ENCODE measurements at regions not wholly inside any gene's neighbourhood (a gene's known extent, or its start where the extent isn't known, plus 50 kb on each side); places are given as distances from the start of the nearest gene placed in this dataset.

DNA sequence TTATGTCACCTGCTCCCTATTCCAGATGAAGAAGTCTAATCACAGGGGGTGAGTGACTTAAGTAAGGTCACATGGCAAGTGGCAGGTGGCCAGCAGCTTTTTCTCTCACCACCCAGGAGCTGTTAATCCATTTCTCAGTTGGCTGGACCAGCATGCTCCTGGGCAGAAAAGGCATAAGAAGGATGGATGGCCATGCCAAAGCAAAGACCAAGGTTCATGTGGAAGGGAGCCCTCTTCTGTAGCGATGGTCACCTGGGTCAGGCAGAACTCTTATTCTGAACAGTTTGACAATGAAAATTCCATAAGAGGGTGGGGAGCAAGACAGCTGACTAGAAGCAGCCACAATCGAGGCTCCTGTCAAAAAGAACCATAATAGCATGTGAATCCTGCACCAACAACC is 538.1 kb downstream of the SUCLA2 start:
- no peak overlapping the region for H3K4me2 ChIP-seq (ENCODE audit: low read depth, low read length, poor library complexity, severe bottlenecking)
- H3K9me3 ChIP-seq (ENCODE audit: insufficient read depth, low read length): no peaks in the 10 kb centered on the region
- H3K79me2 ChIP-seq (ENCODE audit: insufficient read depth, low read length): no peaks in the 10 kb centered on the region
- no peak overlapping the region for H3K27ac ChIP-seq (ENCODE audit: low read depth, low read length)
- H3K9me2 ChIP-seq (replicated peaks; ENCODE audit: insufficient read depth, low read length): no peaks in the 10 kb centered on the region
- TF ChIP-seq CTCF (IDR thresholded peaks at IDR 0.05; ENCODE audit: insufficient read depth, low read length, poor library complexity, severe bottlenecking) (no peak), EZH2phosphoT487 (conservative IDR thresholded peaks at IDR 0.05; ENCODE audit: low read length) (no peak)
- H3K27me3 ChIP-seq (ENCODE audit: low read length): no peaks in the 10 kb centered on the region
- H2AFZ ChIP-seq (ENCODE audit: low read depth, low read length, severe bottlenecking): no peak overlapping the region
- no peaks in the 10 kb centered on the region for H4K20me1 ChIP-seq (ENCODE audit: low read depth, low read length)
- H3F3A ChIP-seq (ENCODE audit: insufficient read depth): no peaks in the 10 kb centered on the region
- H3K36me3 ChIP-seq (ENCODE audit: low read length): no peaks in the 10 kb centered on the region
- H3K4me3 ChIP-seq (ENCODE audit: insufficient read depth, low read length, poor library complexity, severe bottlenecking): no peak overlapping the region
- no peak overlapping the region for H3K9ac ChIP-seq (ENCODE audit: low read length)

DNA sequence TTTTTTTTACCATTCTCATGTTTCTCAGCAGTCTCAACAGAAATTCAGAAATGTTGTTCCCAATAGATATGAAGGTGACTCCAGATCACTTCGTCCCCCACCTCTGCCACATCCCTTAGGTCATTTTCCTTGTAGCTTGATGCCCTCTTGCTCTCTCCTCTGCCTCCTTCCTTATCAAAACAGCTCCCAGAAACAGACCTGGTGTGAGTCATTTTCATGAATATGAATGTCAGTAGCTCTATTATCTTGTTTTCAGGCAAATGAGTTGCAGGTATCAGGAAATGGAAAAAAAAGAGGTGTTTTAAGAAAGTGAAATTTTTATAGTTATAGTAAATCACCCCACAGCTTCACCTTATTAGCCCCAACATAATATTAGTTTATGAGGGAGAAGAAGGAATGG is 539.3 kb downstream of the SUCLA2 start:
- Histone ChIP-seq H3K4me3 (ENCODE audit: insufficient read depth, low read length, poor library complexity, severe bottlenecking) (no peak overlapping the region), H3K9me3 (ENCODE audit: insufficient read depth, low read length) (no peaks in the 10 kb centered on the region), H3F3A (ENCODE audit: insufficient read depth) (no peaks in the 10 kb centered on the region), H3K4me2 (ENCODE audit: low read depth, low read length, poor library complexity, severe bottlenecking) (no peak overlapping the region), H3K9ac (ENCODE audit: low read length) (no peak overlapping the region), H3K27me3 (ENCODE audit: low read length) (no peaks in the 10 kb centered on the region), H3K79me2 (ENCODE audit: insufficient read depth, low read length) (no peaks in the 10 kb centered on the region), H4K20me1 (ENCODE audit: low read depth, low read length) (no peaks in the 10 kb centered on the region), H3K9me2 (replicated peaks; ENCODE audit: insufficient read depth, low read length) (no peaks in the 10 kb centered on the region), H3K27ac (ENCODE audit: low read depth, low read length) (no peak overlapping the region), H2AFZ (ENCODE audit: low read depth, low read length, severe bottlenecking) (no peak overlapping the region), H3K36me3 (ENCODE audit: low read length) (no peaks in the 10 kb centered on the region)
- TF ChIP-seq CTCF (IDR thresholded peaks at IDR 0.05; ENCODE audit: insufficient read depth, low read length, poor library complexity, severe bottlenecking) (no peak), EZH2phosphoT487 (conservative IDR thresholded peaks at IDR 0.05; ENCODE audit: low read length) (no peak)

- Histone ChIP-seq H3K27me3 (ENCODE audit: low read length) (no peaks in the 10 kb centered on the region), H3K4me2 (ENCODE audit: low read depth, low read length, poor library complexity, severe bottlenecking) (no peak overlapping the region), H2AFZ (ENCODE audit: low read depth, low read length, severe bottlenecking) (no peak overlapping the region), H3K79me2 (ENCODE audit: insufficient read depth, low read length) (no peaks in the 10 kb centered on the region), H3F3A (ENCODE audit: insufficient read depth) (no peaks in the 10 kb centered on the region), H3K4me3 (ENCODE audit: insufficient read depth, low read length, poor library complexity, severe bottlenecking) (no peak overlapping the region), H3K9me2 (replicated peaks; ENCODE audit: insufficient read depth, low read length) (no peaks in the 10 kb centered on the region), H3K36me3 (ENCODE audit: low read length) (no peaks in the 10 kb centered on the region), H3K9ac (ENCODE audit: low read length) (no peak overlapping the region), H4K20me1 (ENCODE audit: low read depth, low read length) (no peaks in the 10 kb centered on the region), H3K27ac (ENCODE audit: low read depth, low read length) (no peak overlapping the region), H3K9me3 (ENCODE audit: insufficient read depth, low read length) (no peaks in the 10 kb centered on the region)
- no peak for TF ChIP-seq CTCF (IDR thresholded peaks at IDR 0.05; ENCODE audit: insufficient read depth, low read length, poor library complexity, severe bottlenecking)
- no peak for TF ChIP-seq EZH2phosphoT487 (conservative IDR thresholded peaks at IDR 0.05; ENCODE audit: low read length)
These were observed 541.6 kb downstream of the SUCLA2 start for GRCh38 chr13:47459512-47459911.

DNA sequence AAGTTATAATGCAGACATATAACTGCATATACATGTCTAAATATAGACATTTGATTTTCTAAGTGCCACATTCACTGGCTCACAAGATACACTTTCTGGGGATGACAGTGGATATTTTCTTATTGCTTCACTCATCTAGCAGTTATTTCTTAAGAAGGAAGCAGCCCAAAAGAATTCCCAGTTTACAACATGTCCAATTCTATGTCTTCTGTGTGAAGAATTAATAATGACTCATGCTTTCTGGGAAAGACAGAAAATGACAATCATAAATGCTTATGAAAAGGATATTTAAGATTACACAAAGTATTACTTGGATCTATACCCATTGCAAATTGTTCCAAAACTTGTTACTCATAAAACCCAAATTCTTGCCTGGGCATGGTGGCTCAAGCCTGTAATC is 543.4 kb downstream of the SUCLA2 start:
- H3K27ac ChIP-seq (ENCODE audit: low read depth, low read length): no peak overlapping the region
- H3F3A ChIP-seq (ENCODE audit: insufficient read depth): no peaks in the 10 kb centered on the region
- H3K9me2 ChIP-seq (replicated peaks; ENCODE audit: insufficient read depth, low read length): no peaks in the 10 kb centered on the region
- H3K9me3 ChIP-seq (ENCODE audit: insufficient read depth, low read length): no peaks in the 10 kb centered on the region
- H3K79me2 ChIP-seq (ENCODE audit: insufficient read depth, low read length): no peaks in the 10 kb centered on the region
- H3K9ac ChIP-seq (ENCODE audit: low read length): no peak overlapping the region
- no peaks in the 10 kb centered on the region for H4K20me1 ChIP-seq (ENCODE audit: low read depth, low read length)
- H3K36me3 ChIP-seq (ENCODE audit: low read length): no peaks in the 10 kb centered on the region
- TF ChIP-seq CTCF (IDR thresholded peaks at IDR 0.05; ENCODE audit: insufficient read depth, low read length, poor library complexity, severe bottlenecking) (no peak), EZH2phosphoT487 (conservative IDR thresholded peaks at IDR 0.05; ENCODE audit: low read length) (no peak)
- H2AFZ ChIP-seq (ENCODE audit: low read depth, low read length, severe bottlenecking): no peak overlapping the region
- no peak overlapping the region for H3K4me3 ChIP-seq (ENCODE audit: insufficient read depth, low read length, poor library complexity, severe bottlenecking)
- no peak overlapping the region for H3K4me2 ChIP-seq (ENCODE audit: low read depth, low read length, poor library complexity, severe bottlenecking)
- H3K27me3 ChIP-seq (ENCODE audit: low read length): no peaks in the 10 kb centered on the region
